ENCODE measurements at regions not wholly inside any gene's neighbourhood (a gene's known extent, or its start where the extent isn't known, plus 50 kb on each side); places are given as distances from the start of the nearest gene placed in this dataset.

GRCh38 chr3:184440151-184440550 lies 60.3 kb downstream of the CHRD start:
- H3K4me3 Mint-ChIP-seq = no peak overlapping the region
- POLR2A ChIA-PET = no interaction called here
- H3K36me3 Mint-ChIP-seq = peaks cover 0 to 5% (median 0%) of the 10 kb centered on the region in 5 donors
- Histone ChIP-seq H3K4me1 (ENCODE audit: control insufficient read depth in 2 of 2, insufficient read depth in 2 of 2, low read length in 2 of 2) (no peaks in the 10 kb centered on the region), H3K4me3 (ENCODE audit: low read length) (no peak overlapping the region), H3K27ac (ENCODE audit: low read depth, low read length) (no peak overlapping the region), H3K9me3 (ENCODE audit: control insufficient read depth in 2 of 3, low read length in 3 of 3) (no peaks in the 10 kb centered on the region), H3K27me3 (ENCODE audit: control insufficient read depth in 2 of 2, insufficient read depth in 2 of 2, low read length in 2 of 2) (no peaks in the 10 kb centered on the region), H3K36me3 (ENCODE audit: control insufficient read depth in 2 of 3, insufficient read depth in 3 of 3, low read length in 3 of 3) (no peaks in the 10 kb centered on the region)
- DNase-seq (no peak), ATAC-seq (no peak)
- H3K9me3 Mint-ChIP-seq = peaks cover 0 to 12% (median 5%) of the 10 kb centered on the region in 11 donors
- no peak overlapping the region for H3K27ac Mint-ChIP-seq
- H3K4me1 Mint-ChIP-seq = peaks cover 0 to 8% (median 5%) of the 10 kb centered on the region in 7 donors
- H3K27me3 Mint-ChIP-seq = peaks cover 6 to 16% (median 14%) of the 10 kb centered on the region in 5 donors
- CTCF ChIA-PET = no interaction called here
- intact Hi-C loops (cut with micrococcal nuclease) = no loop called here

GRCh38 chr3:184441202-184441900 lies 61.5 kb downstream of the CHRD start:
- Histone ChIP-seq H3K9me3 (ENCODE audit: control insufficient read depth in 2 of 3, low read length in 3 of 3) (no peaks in the 10 kb centered on the region), H3K4me3 (ENCODE audit: low read length) (no peak overlapping the region), H3K4me1 (ENCODE audit: control insufficient read depth in 2 of 2, insufficient read depth in 2 of 2, low read length in 2 of 2) (no peaks in the 10 kb centered on the region), H3K27me3 (ENCODE audit: control insufficient read depth in 2 of 2, insufficient read depth in 2 of 2, low read length in 2 of 2) (no peaks in the 10 kb centered on the region), H3K27ac (ENCODE audit: low read depth, low read length) (no peak overlapping the region), H3K36me3 (ENCODE audit: control insufficient read depth in 2 of 3, insufficient read depth in 3 of 3, low read length in 3 of 3) (no peaks in the 10 kb centered on the region)
- CTCF ChIA-PET = no interaction called here
- Mint-ChIP-seq H3K27ac (no peak overlapping the region), H3K4me3 (no peak overlapping the region), H3K4me1 (peaks cover 0 to 8% (median 5%) of the 10 kb centered on the region in 7 donors), H3K36me3 (peaks cover 0 to 5% (median 0%) of the 10 kb centered on the region in 5 donors), H3K27me3 (peaks cover 6 to 12% (median 9%) of the 10 kb centered on the region in 5 donors), H3K9me3 (peaks cover 0 to 12% (median 5%) of the 10 kb centered on the region in 11 donors)
- intact Hi-C loops (cut with micrococcal nuclease) = no loop called here
- ATAC-seq (no peak), DNase-seq (peak in 1 of 9 donors; percentile 7)
- POLR2A ChIA-PET = no interaction called here

DNA sequence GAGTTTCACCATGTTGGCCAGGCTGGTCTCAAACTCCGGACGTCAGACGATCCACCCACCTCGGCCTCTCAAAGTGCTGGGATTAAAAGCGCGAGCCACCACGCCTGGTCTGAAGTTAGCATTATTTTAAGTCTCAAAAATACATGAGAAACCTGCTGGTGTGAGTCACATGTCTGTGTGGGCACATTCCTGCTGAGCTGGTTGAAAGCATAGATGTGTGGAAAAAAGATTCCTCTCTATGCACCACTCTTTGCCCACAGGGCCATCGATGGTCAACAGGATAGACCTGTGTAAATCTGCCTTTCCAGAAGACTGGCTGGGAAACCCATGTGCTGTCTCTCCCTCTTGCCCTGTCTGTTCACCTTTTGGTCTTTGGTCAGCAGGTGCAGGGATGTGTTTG lies 63.5 kb downstream of the CHRD start:
- Mint-ChIP-seq H3K27ac (peak overlapping the region in 1 of 9 donors; percentile 41), H3K36me3 (peaks cover 0 to 3% (median 0%) of the 10 kb centered on the region in 5 donors), H3K4me1 (peaks cover 0 to 8% (median 5%) of the 10 kb centered on the region in 7 donors), H3K27me3 (peaks cover 2 to 6% (median 6%) of the 10 kb centered on the region in 5 donors), H3K4me3 (no peak overlapping the region), H3K9me3 (peaks cover 0 to 8% (median 2%) of the 10 kb centered on the region in 11 donors)
- Histone ChIP-seq H3K4me1 (ENCODE audit: control insufficient read depth in 2 of 2, insufficient read depth in 2 of 2, low read length in 2 of 2) (no peaks in the 10 kb centered on the region), H3K9me3 (ENCODE audit: control insufficient read depth in 2 of 3, low read length in 3 of 3) (no peaks in the 10 kb centered on the region), H3K36me3 (ENCODE audit: control insufficient read depth in 2 of 3, insufficient read depth in 3 of 3, low read length in 3 of 3) (no peaks in the 10 kb centered on the region), H3K27ac (ENCODE audit: low read depth, low read length) (no peak overlapping the region), H3K27me3 (ENCODE audit: control insufficient read depth in 2 of 2, insufficient read depth in 2 of 2, low read length in 2 of 2) (no peaks in the 10 kb centered on the region), H3K4me3 (ENCODE audit: low read length) (no peak overlapping the region)
- CTCF ChIA-PET = no interaction called here
- ATAC-seq = no peak
- intact Hi-C loops (cut with micrococcal nuclease) = no loop called here
- DNase-seq = no peak
- POLR2A ChIA-PET = no interaction called here

- Mint-ChIP-seq H3K27ac (no peak overlapping the region), H3K27me3 (peaks cover 0 to 6% (median 6%) of the 10 kb centered on the region in 5 donors), H3K4me1 (peaks cover 0 to 8% (median 5%) of the 10 kb centered on the region in 7 donors), H3K36me3 (no peaks in the 10 kb centered on the region), H3K4me3 (no peak overlapping the region), H3K9me3 (peaks cover 0 to 5% (median 0%) of the 10 kb centered on the region in 11 donors)
- no peaks in the 10 kb centered on the region for H3K9me3 ChIP-seq (ENCODE audit: control insufficient read depth in 2 of 3, low read length in 3 of 3)
- H3K27me3 ChIP-seq (ENCODE audit: control insufficient read depth in 2 of 2, insufficient read depth in 2 of 2, low read length in 2 of 2) = no peaks in the 10 kb centered on the region
- ChIA-PET CTCF (no interaction called here), POLR2A (no interaction called here)
- no peak for ATAC-seq
- H3K36me3 ChIP-seq (ENCODE audit: control insufficient read depth in 2 of 3, insufficient read depth in 3 of 3, low read length in 3 of 3) = no peaks in the 10 kb centered on the region
- H3K4me1 ChIP-seq (ENCODE audit: control insufficient read depth in 2 of 2, insufficient read depth in 2 of 2, low read length in 2 of 2) = no peaks in the 10 kb centered on the region
- H3K27ac ChIP-seq (ENCODE audit: low read depth, low read length) = no peak overlapping the region
- no peak overlapping the region for H3K4me3 ChIP-seq (ENCODE audit: low read length)
- intact Hi-C loops (cut with micrococcal nuclease) = no loop called here
- DNase-seq = no peak
These were observed 64.0 kb downstream of the CHRD start for GRCh38 chr3:184443831-184444230.

DNA sequence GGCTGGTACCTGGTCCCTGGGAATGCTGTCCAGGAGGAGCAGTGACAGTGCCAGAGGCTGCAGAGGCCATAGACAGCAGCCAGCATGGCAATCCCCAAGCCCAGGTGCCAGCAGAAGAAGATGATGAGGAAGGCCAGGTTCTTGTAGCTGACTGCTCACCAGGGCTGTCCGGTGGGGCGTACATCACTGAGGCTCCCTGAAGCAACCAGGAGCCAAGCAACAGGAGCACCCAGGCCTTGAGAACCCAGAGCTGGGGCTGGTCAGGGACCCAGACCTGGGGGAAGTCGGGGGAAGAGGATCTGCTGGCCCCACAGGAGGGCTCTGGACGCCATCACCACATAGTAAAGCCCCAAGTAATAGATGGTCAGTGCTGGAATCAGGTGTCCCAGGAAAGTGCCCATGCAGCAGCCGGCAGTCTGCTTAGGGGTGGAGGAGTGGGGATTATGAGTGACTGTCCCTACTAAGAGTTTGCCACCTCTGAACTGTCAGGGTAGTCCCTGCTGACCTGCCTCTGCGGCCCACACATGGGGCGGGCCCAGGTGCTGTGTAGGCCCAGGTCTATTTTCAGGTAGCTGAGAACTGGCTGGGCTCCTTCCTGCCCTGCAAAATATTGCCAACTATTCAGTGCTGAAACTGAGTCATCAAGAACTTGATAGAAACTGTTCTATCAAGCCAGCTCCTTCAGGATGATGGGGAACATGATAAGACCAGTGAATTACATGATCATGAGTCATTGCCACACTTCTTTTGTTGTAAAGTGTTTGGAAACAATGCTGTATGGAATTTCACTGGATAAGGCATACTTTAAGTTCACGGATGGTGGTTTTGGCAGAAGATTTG lies 68.7 kb downstream of the CHRD start:
- CTCF ChIA-PET = interaction anchor here (0.7 kb wide), 1 partner anchor 27 kb away, joined by 4 read pairs; no protein-coding TSS in a partner anchor
- ATAC-seq (no peak), DNase-seq (no peak)
- H3K4me1 ChIP-seq (ENCODE audit: control insufficient read depth in 2 of 2, insufficient read depth in 2 of 2, low read length in 2 of 2) = no peaks in the 10 kb centered on the region
- H3K36me3 ChIP-seq (ENCODE audit: control insufficient read depth in 2 of 3, insufficient read depth in 3 of 3, low read length in 3 of 3) = no peaks in the 10 kb centered on the region
- H3K36me3 Mint-ChIP-seq = no peaks in the 10 kb centered on the region
- no peaks in the 10 kb centered on the region for H3K4me1 Mint-ChIP-seq
- H3K27me3 ChIP-seq (ENCODE audit: control insufficient read depth in 2 of 2, insufficient read depth in 2 of 2, low read length in 2 of 2) = no peaks in the 10 kb centered on the region
- H3K9me3 ChIP-seq (ENCODE audit: control insufficient read depth in 2 of 3, low read length in 3 of 3) = no peaks in the 10 kb centered on the region
- H3K4me3 ChIP-seq (ENCODE audit: low read length) = no peak overlapping the region
- POLR2A ChIA-PET = no interaction called here
- H3K4me3 Mint-ChIP-seq = no peak overlapping the region
- no peak overlapping the region for H3K27ac ChIP-seq (ENCODE audit: low read depth, low read length)
- intact Hi-C loops (cut with micrococcal nuclease) = no loop called here
- no peak overlapping the region for H3K27ac Mint-ChIP-seq
- no peaks in the 10 kb centered on the region for H3K9me3 Mint-ChIP-seq
- peaks cover 0 to 5% (median 0%) of the 10 kb centered on the region in 5 donors for H3K27me3 Mint-ChIP-seq

GRCh38 chr3:184449161-184449515 lies 69.3 kb downstream of the CHRD start:
- no peaks in the 10 kb centered on the region for H3K36me3 Mint-ChIP-seq
- no peak overlapping the region for H3K4me3 Mint-ChIP-seq
- no peaks in the 10 kb centered on the region for H3K9me3 Mint-ChIP-seq
- Histone ChIP-seq H3K27me3 (ENCODE audit: control insufficient read depth in 2 of 2, insufficient read depth in 2 of 2, low read length in 2 of 2) (no peaks in the 10 kb centered on the region), H3K4me3 (ENCODE audit: low read length) (no peak overlapping the region), H3K4me1 (ENCODE audit: control insufficient read depth in 2 of 2, insufficient read depth in 2 of 2, low read length in 2 of 2) (no peaks in the 10 kb centered on the region), H3K9me3 (ENCODE audit: control insufficient read depth in 2 of 3, low read length in 3 of 3) (no peaks in the 10 kb centered on the region), H3K27ac (ENCODE audit: low read depth, low read length) (no peak overlapping the region), H3K36me3 (ENCODE audit: control insufficient read depth in 2 of 3, insufficient read depth in 3 of 3, low read length in 3 of 3) (no peaks in the 10 kb centered on the region)
- ChIA-PET CTCF (no interaction called here), POLR2A (no interaction called here)
- intact Hi-C loops (cut with micrococcal nuclease) = no loop called here
- no peak overlapping the region for H3K27ac Mint-ChIP-seq
- H3K4me1 Mint-ChIP-seq = no peaks in the 10 kb centered on the region
- DNase-seq (no peak), ATAC-seq (no peak)
- H3K27me3 Mint-ChIP-seq = peaks cover 0 to 5% (median 0%) of the 10 kb centered on the region in 5 donors
